ENCODE measurements at regions not wholly inside any gene's neighbourhood (a gene's known extent, or its start where the extent isn't known, plus 50 kb on each side); places are given as distances from the start of the nearest gene placed in this dataset.
A peak's percentile ranks its signal among the peaks of the same experiment; 100 is the strongest.

DNA sequence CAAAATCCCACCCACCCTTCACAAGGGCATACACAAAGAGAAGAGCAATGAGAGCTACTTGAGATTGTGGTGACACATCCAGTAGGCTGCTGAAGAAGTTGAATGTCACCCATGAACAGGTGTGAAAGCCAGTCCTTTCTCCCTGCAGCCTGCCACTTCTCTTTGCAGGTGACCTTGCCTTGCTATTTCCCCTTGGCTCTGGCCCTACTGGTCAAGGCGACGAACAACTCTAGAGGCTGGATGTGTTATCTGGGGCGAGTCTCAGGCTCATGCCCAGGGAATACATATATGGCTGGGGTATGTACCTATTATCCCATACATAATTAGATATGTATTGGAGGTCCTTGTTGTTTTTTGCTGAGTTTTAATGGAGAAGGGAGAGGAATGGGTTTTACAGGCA lies 70.2 kb upstream of the EGLN3 start:
- no peaks in the 10 kb centered on the region for H3K9me3 ChIP-seq (ENCODE audit: severe bottlenecking)
- no peak overlapping the region for H3K27ac ChIP-seq
- H3K27me3 ChIP-seq (ENCODE audit: insufficient read depth, low read depth, severe bottlenecking) = no peaks in the 10 kb centered on the region
- no peak overlapping the region for H3K4me3 ChIP-seq (ENCODE audit: low read depth, low read length)
- no peak for DNase-seq
- TF ChIP-seq, protein P1, sequence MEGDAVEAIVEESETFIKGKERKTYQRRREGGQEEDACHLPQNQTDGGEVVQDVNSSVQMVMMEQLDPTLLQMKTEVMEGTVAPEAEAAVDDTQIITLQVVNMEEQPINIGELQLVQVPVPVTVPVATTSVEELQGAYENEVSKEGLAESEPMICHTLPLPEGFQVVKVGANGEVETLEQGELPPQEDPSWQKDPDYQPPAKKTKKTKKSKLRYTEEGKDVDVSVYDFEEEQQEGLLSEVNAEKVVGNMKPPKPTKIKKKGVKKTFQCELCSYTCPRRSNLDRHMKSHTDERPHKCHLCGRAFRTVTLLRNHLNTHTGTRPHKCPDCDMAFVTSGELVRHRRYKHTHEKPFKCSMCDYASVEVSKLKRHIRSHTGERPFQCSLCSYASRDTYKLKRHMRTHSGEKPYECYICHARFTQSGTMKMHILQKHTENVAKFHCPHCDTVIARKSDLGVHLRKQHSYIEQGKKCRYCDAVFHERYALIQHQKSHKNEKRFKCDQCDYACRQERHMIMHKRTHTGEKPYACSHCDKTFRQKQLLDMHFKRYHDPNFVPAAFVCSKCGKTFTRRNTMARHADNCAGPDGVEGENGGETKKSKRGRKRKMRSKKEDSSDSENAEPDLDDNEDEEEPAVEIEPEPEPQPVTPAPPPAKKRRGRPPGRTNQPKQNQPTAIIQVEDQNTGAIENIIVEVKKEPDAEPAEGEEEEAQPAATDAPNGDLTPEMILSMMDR (IDR thresholded peaks at IDR 0.05; ENCODE audit: low read depth, low read length) = no peak
- H3K36me3 ChIP-seq = no peaks in the 10 kb centered on the region

DNA sequence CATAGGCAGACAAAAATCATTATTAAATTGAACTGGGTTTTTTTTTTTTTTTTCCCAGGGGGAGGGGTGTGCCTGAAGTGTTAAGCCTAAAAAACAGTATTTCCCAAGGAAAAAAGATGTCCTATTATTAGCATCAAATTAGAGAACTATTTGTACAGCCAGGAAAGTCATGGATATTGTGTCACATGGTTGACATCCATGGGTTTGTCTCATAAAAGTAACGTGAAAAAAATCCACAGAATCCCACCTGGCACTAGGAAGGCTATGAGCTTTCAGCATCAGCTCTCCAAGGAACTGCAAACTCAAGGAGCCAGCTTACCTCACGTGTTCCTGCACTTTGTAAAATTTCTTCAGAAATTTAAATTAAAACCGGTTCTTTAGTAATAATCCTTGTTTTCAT lies 69.1 kb upstream of the EGLN3 start:
- Histone ChIP-seq H3K4me3 (ENCODE audit: low read depth, low read length) (no peak overlapping the region), H3K36me3 (no peaks in the 10 kb centered on the region), H3K9me3 (ENCODE audit: severe bottlenecking) (no peaks in the 10 kb centered on the region), H3K27me3 (ENCODE audit: insufficient read depth, low read depth, severe bottlenecking) (no peaks in the 10 kb centered on the region), H3K27ac (no peak overlapping the region)
- TF ChIP-seq, protein P1 (IDR thresholded peaks at IDR 0.05; ENCODE audit: low read depth, low read length) = no peak
- no peak for DNase-seq

DNA sequence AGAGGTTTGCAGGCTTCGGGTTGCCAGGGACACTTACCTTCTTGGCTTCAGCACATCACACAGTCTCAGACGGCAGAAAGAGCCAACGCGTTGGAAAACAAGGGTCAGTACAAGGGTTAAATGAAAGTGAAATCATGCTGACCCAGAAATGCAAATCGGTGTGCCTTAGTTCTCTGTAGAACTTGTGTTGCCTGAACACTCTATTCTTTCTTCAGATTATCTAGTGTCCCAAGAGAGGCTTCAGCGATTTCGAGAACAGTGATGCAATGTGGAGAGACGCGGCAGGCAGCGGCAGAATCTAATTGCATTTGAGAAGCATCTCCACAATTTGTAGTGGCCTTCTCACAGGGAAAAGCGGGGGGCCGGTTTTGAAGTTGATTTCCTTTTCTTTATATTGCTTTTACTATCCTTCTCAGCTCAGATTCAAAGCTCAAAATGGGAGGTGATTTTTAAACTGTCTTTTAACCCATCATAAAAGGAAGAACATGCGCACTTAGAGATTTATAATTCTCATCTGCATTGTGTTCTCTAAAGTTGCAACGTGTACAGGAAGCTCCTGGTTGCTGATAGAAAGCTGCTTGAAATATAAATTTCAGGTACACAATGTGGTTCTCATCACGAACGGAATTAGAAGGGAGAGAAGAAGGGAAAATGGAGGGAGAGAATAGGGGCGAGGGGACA lies 67.8 kb upstream of the EGLN3 start:
- TF ChIP-seq, protein P1 (IDR thresholded peaks at IDR 0.05; ENCODE audit: low read depth, low read length) = no peak
- no peaks in the 10 kb centered on the region for H3K36me3 ChIP-seq

DNA sequence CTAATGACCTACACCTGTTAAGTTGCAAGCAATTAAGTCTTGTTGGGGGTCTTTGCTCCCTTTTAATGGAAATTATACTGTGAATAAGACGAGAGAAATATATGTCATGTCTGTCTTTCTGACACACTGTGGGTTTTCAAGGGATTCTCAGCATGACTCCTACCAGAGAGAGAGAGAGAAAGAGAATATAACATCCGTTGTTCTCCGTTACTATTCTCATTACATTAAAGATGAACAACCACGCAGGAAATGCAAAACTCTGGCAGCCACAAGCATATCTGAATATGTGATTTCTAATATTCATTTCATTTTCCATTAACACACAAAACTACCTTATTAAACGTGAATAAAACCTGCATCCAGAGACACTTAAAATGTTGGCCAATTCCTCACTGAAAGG lies 67.3 kb upstream of the EGLN3 start:
- H3K4me3 ChIP-seq (ENCODE audit: low read depth, low read length) = no peak overlapping the region

More for the DNA sequence above, 67.8 kb upstream of the EGLN3 start:
- Histone ChIP-seq H3K9me3 (ENCODE audit: severe bottlenecking) (no peaks in the 10 kb centered on the region), H3K27ac (no peak overlapping the region), H3K27me3 (ENCODE audit: insufficient read depth, low read depth, severe bottlenecking) (no peaks in the 10 kb centered on the region), H3K4me3 (ENCODE audit: low read depth, low read length) (no peak overlapping the region)
- DNase-seq = no peak

DNA sequence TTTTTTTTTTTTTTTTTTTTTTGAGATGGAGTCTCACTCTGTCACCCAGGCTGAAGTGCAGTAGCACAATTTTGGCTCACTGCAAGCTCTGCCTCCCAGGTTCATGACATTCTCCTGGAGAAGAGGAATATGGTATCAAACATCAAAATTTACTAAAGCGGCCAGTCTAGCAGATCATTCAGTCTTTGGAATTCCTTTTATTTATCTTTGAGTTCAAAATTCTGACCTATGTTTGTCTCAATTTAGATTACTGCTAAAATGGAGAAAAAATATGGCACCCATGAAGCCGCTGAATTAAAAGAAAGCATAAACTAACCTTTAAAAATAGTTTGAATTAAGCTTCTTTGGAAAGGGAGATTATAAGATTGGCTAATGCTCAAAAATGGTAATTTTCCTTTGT lies 64.5 kb upstream of the EGLN3 start:
- Histone ChIP-seq H3K36me3 (no peaks in the 10 kb centered on the region), H3K9me3 (ENCODE audit: severe bottlenecking) (no peaks in the 10 kb centered on the region), H3K27ac (0 out of 2 replicates have a peak overlapping the region, but pooled peaks have one; percentile 8), H3K27me3 (ENCODE audit: insufficient read depth, low read depth, severe bottlenecking) (no peaks in the 10 kb centered on the region), H3K4me3 (ENCODE audit: low read depth, low read length) (no peak overlapping the region)
- TF ChIP-seq, protein P1 (IDR thresholded peaks at IDR 0.05; ENCODE audit: low read depth, low read length) = no peak
- no peak for DNase-seq

More for the DNA sequence above, 67.3 kb upstream of the EGLN3 start:
- DNase-seq = no peak
- H3K27ac ChIP-seq = no peak overlapping the region
- H3K9me3 ChIP-seq (ENCODE audit: severe bottlenecking) = no peaks in the 10 kb centered on the region
- H3K27me3 ChIP-seq (ENCODE audit: insufficient read depth, low read depth, severe bottlenecking) = no peaks in the 10 kb centered on the region
- TF ChIP-seq, protein P1 (IDR thresholded peaks at IDR 0.05; ENCODE audit: low read depth, low read length) = no peak
- H3K36me3 ChIP-seq = no peaks in the 10 kb centered on the region

DNA sequence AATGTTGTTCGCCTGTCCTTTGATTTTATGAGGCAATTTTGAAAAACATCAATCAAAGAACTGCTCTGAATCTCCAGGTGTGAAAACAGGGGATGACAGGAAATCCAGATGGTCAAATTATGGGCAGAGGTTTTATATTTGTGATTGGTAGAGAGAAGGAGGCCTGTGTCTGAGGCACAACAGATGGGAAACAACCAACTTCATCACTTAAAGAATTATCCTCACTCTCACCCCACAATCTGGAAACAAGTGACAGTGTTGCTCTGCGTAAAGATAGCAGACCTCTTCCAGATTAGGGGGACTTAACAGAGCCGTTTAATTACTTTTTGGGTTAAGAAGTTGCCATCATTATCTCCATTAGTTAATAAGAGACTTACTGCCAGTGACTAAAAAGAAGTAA lies 64.1 kb upstream of the EGLN3 start:
- peak; percentile 48 for DNase-seq
- Histone ChIP-seq H3K9me3 (ENCODE audit: severe bottlenecking) (no peaks in the 10 kb centered on the region), H3K36me3 (no peaks in the 10 kb centered on the region), H3K27me3 (ENCODE audit: insufficient read depth, low read depth, severe bottlenecking) (no peaks in the 10 kb centered on the region), H3K27ac (peak overlapping the region; percentile 65), H3K4me3 (ENCODE audit: low read depth, low read length) (no peak overlapping the region)
- TF ChIP-seq, protein P1 (IDR thresholded peaks at IDR 0.05; ENCODE audit: low read depth, low read length) = no peak
